Colonic mucosa (tissue), 4 donors: ENCODE measurements at regions not wholly inside any gene's neighbourhood (a gene's known extent, or its start where the extent isn't known, plus 50 kb on each side); places are given as distances from the start of the nearest gene placed in this dataset.

Source experiments
- DNase-seq: peaks from one replicate; pipeline ENCODE4 v3.0.0-alpha.2; 2020
- H3K27ac ChIP-seq: fragments of 200-600 bp; one replicate; pipeline ENCODE4 v1.8.0; 2021
- H3K27me3 ChIP-seq: fragments of 200-600 bp; one replicate; pipeline ENCODE4 v1.8.0; 2021
- H3K36me3 ChIP-seq: fragments of 200-600 bp; one replicate; pipeline ENCODE4 v1.8.0; 2021
- H3K4me1 ChIP-seq: fragments of 200-600 bp; one replicate; pipeline ENCODE4 v1.8.0; 2021; ENCODE audit warnings: mild to moderate bottlenecking
- H3K4me3 ChIP-seq: fragments of 200-600 bp; one replicate; pipeline ENCODE4 v1.8.0; 2021
- H3K9ac ChIP-seq, 2 donors: one replicate each; pipeline ENCODE4 v1.7.0; 2013; ENCODE audit warnings: control low read depth in 2 of 2, low read depth in 2 of 2, low read length in 2 of 2
- H3K9me3 ChIP-seq: fragments of 200-600 bp; one replicate; pipeline ENCODE4 v1.8.0; 2021
- CTCF ChIP-seq: fragments of 200-600 bp; IDR thresholded peaks from one replicate; pipeline ENCODE4 v1.8.0; 2022; ENCODE audit warnings: antibody characterized with exemption, mild to moderate bottlenecking
- intact Hi-C: fragments of 100-400 bp; cut with DNase I; formaldehyde crosslinking; loops from one replicate; pipeline ENCODE4 v1.14.1; 2022
- donor health status: healthy.
- donor health status: DM: no; HTN: no; CAD: no.
- donor health status: DM: no; HTN: no; CAD: no.

GRCh38 chr2:239790721-239791120 is 234.4 kb downstream of the NDUFA10 start:
- Histone ChIP-seq H3K9ac (no peak overlapping the region), H3K4me1 (no peaks in the 10 kb centered on the region), H3K4me3 (no peak overlapping the region), H3K36me3 (no peaks in the 10 kb centered on the region), H3K27me3 (no peaks in the 10 kb centered on the region), H3K27ac (no peak overlapping the region), H3K9me3 (no peaks in the 10 kb centered on the region)
- no peak for DNase-seq
- intact Hi-C loops = no loop called here
- no peak for TF ChIP-seq CTCF

- no peaks in the 10 kb centered on the region for H3K9me3 ChIP-seq
- H3K4me1 ChIP-seq = no peaks in the 10 kb centered on the region
- DNase-seq = no peak
- no peak overlapping the region for H3K9ac ChIP-seq
- H3K36me3 ChIP-seq = no peaks in the 10 kb centered on the region
- no peak for TF ChIP-seq CTCF
- intact Hi-C loops = no loop called here
- no peaks in the 10 kb centered on the region for H3K27me3 ChIP-seq
- H3K27ac ChIP-seq = no peak overlapping the region
- H3K4me3 ChIP-seq = no peak overlapping the region
Measured at GRCh38 chr2:239790313-239790712, 234.8 kb downstream of the NDUFA10 start.

GRCh38 chr2:239789711-239790110 is 235.4 kb downstream of the NDUFA10 start:
- Histone ChIP-seq H3K36me3 (no peaks in the 10 kb centered on the region), H3K9ac (no peak overlapping the region), H3K9me3 (no peaks in the 10 kb centered on the region), H3K4me1 (no peaks in the 10 kb centered on the region), H3K4me3 (no peak overlapping the region), H3K27ac (no peak overlapping the region), H3K27me3 (no peaks in the 10 kb centered on the region)
- DNase-seq = no peak
- intact Hi-C loops = no loop called here
- TF ChIP-seq CTCF = no peak

GRCh38 chr2:239788576-239789098 is 236.5 kb downstream of the NDUFA10 start:
- DNase-seq = no peak
- no peak for TF ChIP-seq CTCF
- Histone ChIP-seq H3K4me1 (no peaks in the 10 kb centered on the region), H3K27ac (no peak overlapping the region), H3K9ac (no peak overlapping the region), H3K27me3 (no peaks in the 10 kb centered on the region), H3K9me3 (no peaks in the 10 kb centered on the region), H3K36me3 (no peaks in the 10 kb centered on the region), H3K4me3 (no peak overlapping the region)
- intact Hi-C loops = no loop called here

GRCh38 chr2:239787538-239788050 is 237.5 kb downstream of the NDUFA10 start:
- no peak for DNase-seq
- no peak for TF ChIP-seq CTCF
- Histone ChIP-seq H3K27ac (no peak overlapping the region), H3K4me3 (no peak overlapping the region), H3K27me3 (no peaks in the 10 kb centered on the region), H3K9ac (no peak overlapping the region), H3K36me3 (no peaks in the 10 kb centered on the region), H3K9me3 (no peaks in the 10 kb centered on the region), H3K4me1 (no peaks in the 10 kb centered on the region)
- intact Hi-C loops = no loop called here
